Stimulated activated naive CD4-positive, alpha-beta T cell (primary cell): ENCODE measurements at regions not wholly inside any gene's neighbourhood (a gene's known extent, or its start where the extent isn't known, plus 50 kb on each side); places are given as distances from the start of the nearest gene placed in this dataset.
"Not testable (repeated sequence)": the region's sequence is repeated elsewhere in the genome, so short reads cannot be mapped to it uniquely, and the experiment has no call there.

Experiments
- DNase-seq, 6 experiments: peaks; one replicate each; lab custom pipeline; 2025; lab: John Stamatoyannopoulos, UW

DNA sequence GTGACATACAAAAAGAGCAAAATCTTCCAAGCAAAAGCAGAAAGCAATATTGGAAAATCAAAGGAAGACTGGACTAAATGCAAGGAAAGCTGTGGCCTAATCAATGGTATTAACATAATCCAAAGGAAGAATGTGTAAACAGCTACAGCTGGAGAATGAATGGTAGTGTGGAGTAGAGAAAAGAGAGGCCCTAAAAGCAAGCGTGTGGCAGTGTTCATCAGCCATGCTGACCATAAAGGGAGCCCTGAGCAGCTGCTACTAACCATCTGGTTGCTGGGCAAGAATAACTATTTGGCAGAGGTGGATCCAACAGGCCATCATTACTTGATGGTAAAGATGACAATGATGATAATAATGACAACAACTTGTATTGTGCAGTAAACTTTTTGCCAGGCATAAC lies 148.5 kb upstream of the BEND6 start:
- DNase-seq, result no peak

DNA sequence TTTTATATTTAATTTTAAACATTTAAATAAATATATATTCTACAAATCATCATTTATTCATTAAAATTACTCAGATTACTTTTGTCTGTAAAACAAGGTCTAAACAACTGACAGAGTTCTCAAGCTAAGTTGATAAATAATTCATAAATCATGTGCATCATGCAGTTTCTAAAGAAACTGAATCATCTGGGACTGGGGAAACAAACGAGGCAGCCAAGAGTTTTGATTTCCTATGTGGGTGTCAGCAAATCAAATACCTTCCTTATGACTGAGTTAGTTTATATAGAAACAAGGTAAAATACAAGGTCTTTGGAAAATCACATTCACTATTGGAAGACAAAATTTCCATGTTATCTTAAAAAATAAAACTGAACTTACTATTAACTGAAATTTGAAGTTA lies 149.9 kb upstream of the BEND6 start:
- no peak for DNase-seq

GRCh38 chr6:56803594-56803993 lies 151.3 kb upstream of the BEND6 start:
- no peak for DNase-seq

DNA sequence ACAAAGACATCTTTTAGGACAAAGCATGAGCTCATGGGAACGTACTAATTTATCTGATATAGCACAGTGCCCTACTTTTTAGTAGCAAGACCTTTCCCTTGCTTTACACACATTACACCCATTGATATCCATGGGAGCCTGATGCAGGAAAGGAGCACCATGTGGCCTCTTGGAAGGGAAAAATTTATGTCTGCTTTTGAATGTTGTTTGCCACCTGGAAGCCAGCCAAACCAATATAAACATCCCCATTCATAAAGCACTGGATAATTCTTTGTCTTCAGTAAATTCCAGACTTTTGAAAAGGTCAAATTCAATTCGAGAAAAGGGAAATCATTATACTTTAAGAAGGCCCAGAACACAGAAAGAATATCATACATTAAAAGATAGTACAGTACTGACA lies 152.3 kb upstream of the BEND6 start:
- DNase-seq, result no peak

DNA sequence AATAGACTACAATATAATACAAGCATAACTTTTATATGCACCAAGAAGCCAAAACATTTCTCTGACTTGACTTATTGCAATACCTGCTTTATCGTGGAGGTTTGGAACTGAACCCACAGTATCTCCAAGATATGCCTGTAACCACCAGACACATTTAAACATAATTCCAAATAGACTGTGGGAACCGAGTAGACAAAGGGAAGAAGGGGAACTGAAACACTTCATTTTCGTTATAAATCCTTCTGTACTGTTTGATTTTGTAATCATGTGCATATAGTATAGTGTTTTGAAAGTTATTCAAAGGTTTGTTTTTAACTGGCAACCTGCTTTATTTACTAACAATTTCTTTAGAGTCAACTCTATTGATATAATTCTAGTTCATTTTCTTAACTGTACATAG lies 154.9 kb upstream of the BEND6 start:
- no peak for DNase-seq

DNA sequence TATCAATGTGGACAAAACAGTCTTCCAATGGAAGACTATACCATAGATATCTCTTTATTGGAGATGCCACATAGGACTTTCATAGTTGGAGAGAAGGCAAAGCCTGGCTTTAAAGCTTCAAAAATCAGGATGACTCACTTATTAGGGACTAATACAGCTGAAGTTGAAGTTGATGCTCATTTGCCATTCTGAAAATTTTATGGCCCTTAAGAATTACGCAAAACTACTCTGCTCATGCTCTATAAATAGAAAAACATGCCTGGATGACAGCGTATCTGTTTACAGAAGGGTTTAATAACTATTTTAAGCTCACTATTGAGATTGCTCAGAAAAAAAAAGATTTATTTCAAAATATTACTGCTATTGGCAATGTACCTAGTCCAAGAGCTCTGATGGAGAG lies 155.5 kb upstream of the DST start:
- no peak for DNase-seq

DNA sequence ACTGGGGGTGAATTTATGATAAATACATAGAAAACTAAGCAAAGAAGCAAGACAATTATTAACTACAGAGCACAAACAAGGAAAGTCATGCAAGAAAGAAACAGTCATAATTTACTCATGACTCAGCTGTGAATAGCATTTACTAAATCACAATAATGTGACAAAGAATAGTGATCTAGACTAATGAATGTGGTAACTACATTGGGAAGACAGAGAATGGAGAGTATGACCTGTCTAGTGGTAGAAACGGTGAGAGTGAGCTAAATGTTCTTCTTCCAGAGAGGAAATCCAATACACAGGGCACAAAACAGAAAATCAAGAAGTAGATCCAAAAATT lies 153.5 kb upstream of the DST start:
- DNase-seq, result no peak

DNA sequence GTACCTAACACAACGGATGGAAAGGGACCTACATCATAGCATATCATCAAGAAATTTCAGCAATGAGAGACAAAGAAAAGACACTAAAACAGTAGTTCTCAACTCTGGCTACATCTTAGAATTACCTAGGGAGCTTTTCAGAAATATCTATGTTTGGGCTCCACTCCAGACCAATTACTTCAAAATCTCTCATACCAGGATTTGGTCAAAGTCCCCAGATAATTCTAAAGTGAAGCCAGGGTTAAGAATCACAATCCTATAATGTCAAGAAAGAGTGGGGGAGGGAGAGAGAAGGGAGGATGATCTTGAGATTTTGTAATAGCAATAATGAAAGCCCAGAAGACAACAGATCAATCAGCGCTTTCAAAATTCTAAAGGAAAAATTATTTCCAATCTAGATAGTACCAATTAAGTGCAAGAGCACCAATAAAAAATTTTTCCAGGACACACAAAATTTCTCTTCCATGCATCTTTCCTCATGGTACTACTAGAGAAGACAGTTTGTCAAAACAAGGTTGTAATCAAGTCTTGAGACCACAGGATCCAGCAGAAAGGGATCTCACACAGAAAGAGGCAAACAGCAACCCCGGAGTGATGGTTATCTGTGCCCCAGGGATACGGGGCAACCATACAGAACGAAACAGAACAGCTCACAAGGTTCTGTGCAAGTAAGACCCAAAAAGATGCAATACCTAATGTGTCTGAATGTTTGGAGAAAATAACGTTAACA lies 152.9 kb upstream of the DST start:
- no peak for DNase-seq

DNA sequence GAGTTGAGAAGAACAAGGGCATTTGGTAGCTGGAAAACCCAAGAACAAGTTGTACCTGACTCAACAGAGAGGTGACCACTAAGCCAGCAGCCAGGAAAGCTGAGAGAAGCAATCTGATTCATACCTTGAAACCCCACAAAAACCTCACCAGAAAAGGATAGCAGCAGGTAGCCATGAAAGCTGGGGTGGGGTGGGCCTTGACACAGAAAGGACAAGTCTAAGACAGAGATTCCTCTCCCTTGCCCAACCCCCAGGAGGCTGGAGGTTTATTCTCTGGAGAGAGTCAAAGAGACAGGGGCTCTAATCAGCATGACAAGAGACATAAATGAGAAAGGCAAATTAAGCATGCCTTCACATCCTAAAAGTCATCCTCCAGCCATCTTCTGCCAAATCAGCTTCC lies 151.7 kb upstream of the DST start:
- DNase-seq, result no peak

- DNase-seq, result no peak
Observed at GRCh38 chr6:56793938-56794337, 151.2 kb upstream of the DST start.

GRCh38 chr6:56790414-56790813 lies 147.7 kb upstream of the DST start:
- no peak for DNase-seq

- no peak for DNase-seq
Observed at GRCh38 chr6:56789879-56790278, 147.2 kb upstream of the DST start.

GRCh38 chr6:56789342-56789741 lies 146.7 kb upstream of the DST start:
- DNase-seq, result no peak

DNA sequence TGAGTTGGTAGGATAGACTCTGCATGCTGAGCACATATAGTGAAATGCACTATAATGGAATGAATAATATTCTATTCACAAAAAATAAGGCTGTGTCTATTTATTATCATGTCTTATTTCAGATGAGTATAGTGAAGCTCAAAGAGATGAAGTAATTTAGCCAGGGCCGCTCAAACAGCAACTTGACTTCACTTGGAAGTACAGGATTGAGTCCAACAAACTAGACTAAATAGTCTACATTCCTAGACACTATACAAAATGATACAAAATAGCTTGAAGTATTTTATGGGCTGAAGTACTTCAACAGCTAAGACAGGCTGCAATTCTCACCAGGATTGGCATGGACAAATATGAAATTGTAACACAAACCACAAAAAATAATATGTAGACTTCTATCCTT lies 144.5 kb upstream of the DST start:
- no peak for DNase-seq

DNA sequence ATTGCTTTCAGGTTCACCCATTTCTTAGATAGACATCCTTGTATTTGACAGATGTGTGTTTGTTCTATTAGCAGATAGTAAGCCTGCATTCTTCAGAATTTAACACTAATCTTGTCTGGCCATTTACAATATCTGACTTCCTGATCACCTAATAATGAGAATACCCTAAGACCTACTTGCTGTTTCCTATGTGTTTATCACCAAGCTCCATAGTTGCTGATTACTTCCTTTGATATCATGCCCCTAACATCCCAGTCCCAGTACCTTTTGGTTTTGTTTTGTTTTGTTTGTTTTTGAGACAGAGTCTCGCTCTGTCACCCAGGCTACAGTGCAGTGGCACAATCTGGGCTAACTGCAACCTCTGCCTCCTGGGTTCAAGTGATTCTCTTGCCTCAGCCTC lies 143.6 kb upstream of the DST start:
- no peak for DNase-seq

DNA sequence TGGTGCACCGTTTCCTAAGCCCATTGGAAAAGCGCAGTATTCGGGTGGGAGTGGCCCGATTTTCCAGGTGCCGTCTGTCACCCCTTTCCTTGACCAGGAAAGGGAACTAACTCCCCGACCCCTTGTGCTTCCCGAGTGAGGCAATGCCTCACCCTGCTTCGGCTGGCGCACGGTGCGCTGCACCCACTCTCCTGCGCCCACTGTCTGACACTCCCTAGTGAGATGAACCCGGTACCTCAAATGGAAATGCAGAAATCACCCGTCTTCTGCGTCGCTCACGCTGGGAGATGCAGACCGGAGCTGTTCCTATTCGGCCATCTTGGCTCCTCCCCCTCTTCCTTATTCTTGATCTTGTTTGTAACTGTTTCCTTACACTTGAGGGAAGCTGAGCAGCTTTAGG lies 142.8 kb upstream of the DST start:
- not testable (repeated sequence) for DNase-seq

GRCh38 chr6:56780109-56780508 lies 137.4 kb upstream of the DST start:
- not testable (repeated sequence) for DNase-seq

- not testable (repeated sequence) for DNase-seq
Observed at GRCh38 chr6:56778503-56778902, 135.8 kb upstream of the DST start.

DNA sequence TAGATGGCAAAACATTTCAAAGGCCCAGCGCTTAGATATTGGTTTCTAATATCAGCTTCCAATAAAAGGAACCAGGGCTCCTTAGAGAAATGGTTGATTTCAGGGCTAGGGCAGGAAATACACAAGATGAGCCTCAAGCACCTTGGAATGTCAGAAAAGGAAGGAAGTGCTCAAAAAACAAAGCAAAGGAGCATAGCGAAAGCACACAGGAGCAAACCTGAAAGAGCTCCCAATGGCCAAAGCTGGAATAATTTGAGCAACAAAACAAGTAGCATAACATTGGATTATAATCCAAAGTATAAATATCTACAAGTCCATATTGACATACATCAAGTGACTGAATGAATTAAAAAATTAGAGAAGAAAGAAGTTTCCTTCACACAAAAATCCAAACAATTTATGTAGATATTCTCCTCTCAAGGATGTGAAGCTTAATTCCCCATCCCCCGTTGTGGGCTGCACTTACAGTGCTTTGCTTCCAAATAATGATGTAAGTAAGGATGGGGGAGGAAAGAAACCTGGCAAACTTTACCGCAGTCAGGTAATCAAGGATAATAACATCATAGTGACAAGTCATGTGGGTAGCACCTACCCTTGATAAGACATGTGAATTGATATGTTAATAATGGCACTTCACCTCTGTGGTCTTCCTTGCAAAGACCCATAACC lies 132.9 kb upstream of the DST start:
- DNase-seq, result no peak

GRCh38 chr6:56772737-56773184 lies 130.1 kb upstream of the DST start:
- no peak for DNase-seq

GRCh38 chr6:56771929-56772607 lies 129.4 kb upstream of the DST start:
- DNase-seq, result no peak

DNA sequence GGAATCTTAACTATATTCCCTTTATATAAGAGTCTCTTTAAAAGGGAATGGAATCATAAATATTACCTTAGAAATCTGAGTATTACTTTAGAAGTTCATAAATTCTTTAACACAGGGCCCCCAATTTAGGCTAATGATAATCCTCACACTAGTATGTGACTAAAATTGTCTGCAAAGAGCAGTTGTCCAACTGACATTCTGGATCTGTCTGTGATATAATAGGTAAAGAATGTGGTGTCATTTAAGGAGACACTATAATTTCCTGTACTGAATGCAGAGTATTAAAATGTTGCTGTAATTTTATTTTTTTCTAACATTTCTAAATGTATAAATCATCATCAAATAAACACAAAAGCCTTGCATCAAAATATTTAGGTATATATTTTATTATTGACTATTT lies 128.5 kb upstream of the DST start:
- DNase-seq, result no peak

DNA sequence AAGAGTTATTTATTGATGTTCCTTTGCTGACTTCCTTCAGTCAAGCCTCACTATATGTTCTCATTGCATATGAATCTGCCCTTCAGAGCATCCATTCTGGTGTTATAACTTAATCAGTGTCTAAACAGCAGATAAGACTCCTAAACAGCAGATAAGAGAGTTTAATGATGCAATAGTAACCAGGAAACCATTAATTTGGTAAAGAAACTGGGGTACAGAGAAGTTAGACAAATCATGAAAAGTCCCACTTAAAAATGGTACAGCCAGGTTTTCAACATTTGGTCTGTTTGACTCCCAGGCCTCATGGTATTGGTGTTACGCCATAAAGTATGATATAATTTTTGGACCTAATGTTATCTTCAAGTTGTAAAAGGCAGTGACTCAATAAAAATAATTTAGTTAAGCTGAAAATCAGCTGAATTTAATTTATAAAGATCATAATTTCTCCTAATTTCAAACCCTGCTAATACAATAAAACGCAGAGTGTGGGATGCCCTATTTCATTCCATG lies 127.4 kb upstream of the DST start:
- no peak for DNase-seq
